ENCODE measurements at regions not wholly inside any gene's neighbourhood (a gene's known extent, or its start where the extent isn't known, plus 50 kb on each side); places are given as distances from the start of the nearest gene placed in this dataset. TPM values are rescaled to one million over a fixed set of nuclear protein-coding genes. Genes with fewer than 3 reads are reported as not detected.

GRCh38 chr5:114311968-114312367 lies 49.9 kb upstream of the KCNN2 start:
- WGBS, 2 donors, result 70 to 71% methylated on average over 1 of the region's 1 CpG

More at GRCh38 chr5:114311968-114312367, 49.9 kb upstream of the KCNN2 start:
- H3K27ac ChIP-seq, result no peak overlapping the region
- TF ChIP-seq CTCF (IDR thresholded peaks at IDR 0.05) (no peak), POLR2A (IDR thresholded peaks at IDR 0.05) (no peak)
- H3K9me3 ChIP-seq, result no peaks in the 10 kb centered on the region
- no peak for ATAC-seq
- no peak overlapping the region for H3K4me3 ChIP-seq
- H3K27me3 ChIP-seq, result no peaks in the 10 kb centered on the region
- H3K4me1 ChIP-seq, result no peaks in the 10 kb centered on the region
- no peaks in the 10 kb centered on the region for H3K36me3 ChIP-seq (replicated peaks in 1 of 2; ENCODE audit: insufficient read depth in 1 of 2, low read depth in 2 of 2)
- intact Hi-C loops (cut with DNase I), result no loop called here
- DNase-seq, result no peak

Small RNAs in the stretch of these regions (small RNA-seq; reads per million reads assigned to genes)
- gene RN7SKP89, result not detected
